ENCODE measurements at regions not wholly inside any gene's neighbourhood (a gene's known extent, or its start where the extent isn't known, plus 50 kb on each side); places are given as distances from the start of the nearest gene placed in this dataset.

DNA sequence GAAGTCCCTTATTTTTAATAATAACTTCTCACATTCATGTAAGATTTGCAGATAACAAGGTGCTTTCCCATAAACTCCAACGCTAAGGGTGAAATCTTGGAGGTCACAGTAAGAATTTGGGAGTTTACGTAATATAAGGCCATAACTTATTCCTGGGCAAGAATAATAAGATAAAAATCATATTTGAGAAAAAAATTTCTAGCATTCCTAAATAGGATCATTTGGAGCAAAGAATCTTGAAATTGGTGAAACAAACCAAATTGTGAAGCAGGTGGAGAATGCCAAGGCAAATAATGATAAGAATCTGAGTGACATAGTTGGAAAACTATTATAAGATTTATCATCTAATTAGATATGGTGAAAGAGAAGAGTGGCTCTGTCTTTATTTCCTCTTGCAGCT, 50.4 kb upstream of the FGF16 start:
- TF ChIP-seq, protein P1, sequence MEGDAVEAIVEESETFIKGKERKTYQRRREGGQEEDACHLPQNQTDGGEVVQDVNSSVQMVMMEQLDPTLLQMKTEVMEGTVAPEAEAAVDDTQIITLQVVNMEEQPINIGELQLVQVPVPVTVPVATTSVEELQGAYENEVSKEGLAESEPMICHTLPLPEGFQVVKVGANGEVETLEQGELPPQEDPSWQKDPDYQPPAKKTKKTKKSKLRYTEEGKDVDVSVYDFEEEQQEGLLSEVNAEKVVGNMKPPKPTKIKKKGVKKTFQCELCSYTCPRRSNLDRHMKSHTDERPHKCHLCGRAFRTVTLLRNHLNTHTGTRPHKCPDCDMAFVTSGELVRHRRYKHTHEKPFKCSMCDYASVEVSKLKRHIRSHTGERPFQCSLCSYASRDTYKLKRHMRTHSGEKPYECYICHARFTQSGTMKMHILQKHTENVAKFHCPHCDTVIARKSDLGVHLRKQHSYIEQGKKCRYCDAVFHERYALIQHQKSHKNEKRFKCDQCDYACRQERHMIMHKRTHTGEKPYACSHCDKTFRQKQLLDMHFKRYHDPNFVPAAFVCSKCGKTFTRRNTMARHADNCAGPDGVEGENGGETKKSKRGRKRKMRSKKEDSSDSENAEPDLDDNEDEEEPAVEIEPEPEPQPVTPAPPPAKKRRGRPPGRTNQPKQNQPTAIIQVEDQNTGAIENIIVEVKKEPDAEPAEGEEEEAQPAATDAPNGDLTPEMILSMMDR (IDR thresholded peaks at IDR 0.05; ENCODE audit: low read depth, low read length), result no peak
- no peak overlapping the region for H3K4me3 ChIP-seq (replicated peaks in 1 of 2; ENCODE audit: low read depth in 2 of 2, low read length in 2 of 2)
- DNase-seq (ENCODE audit: low read depth in 2 of 2), result no peak

Data from cardiac fibroblast (primary cell).